GM12878 (cell line): ENCODE measurements at regions not wholly inside any gene's neighbourhood (a gene's known extent, or its start where the extent isn't known, plus 50 kb on each side); places are given as distances from the start of the nearest gene placed in this dataset.

ENCODE experiments used
- ATAC-seq: fragments of 200-7000 bp; cut with Tn5 transposase; 3 replicates; pipeline ENCODE4 v1.9.1; 2020; ENCODE audit warnings: mild to moderate bottlenecking, moderate library complexity
- BruUV-seq: library from RNA; stranded (reverse); fragments of 400-500 nt; replicated peaks from 2 replicates; lab custom pipeline; 2021; lab: Mats Ljungman, UMichigan
- CTCF ChIA-PET: fragments of 300-600 bp; sonication (Branson Sonifier 250); formaldehyde crosslinking; extraction: SDS; loops from one replicate; lab custom pipeline; 2021; ENCODE audit warnings: inconsistent platforms; lab: Yijun Ruan, JAX
- POLR2A ChIA-PET: fragments of 350-600 bp; formaldehyde crosslinking; extraction: SDS; loops from one replicate; lab custom pipeline; 2021; ENCODE audit warnings: inconsistent platforms; lab: Charles Lee
- RAD21 ChIA-PET: fragments of 300-600 bp; sonication (Branson Sonifier 250); formaldehyde crosslinking; loops from one replicate; lab custom pipeline; 2023; ENCODE audit warnings: antibody characterized with exemption; ENCODE audit not compliant: unreplicated experiment; lab: Charles Lee
- SMC1A ChIA-PET: fragments of 300-600 bp; sonication (Branson Sonifier 250); formaldehyde crosslinking; loops from one replicate; lab custom pipeline; 2023; ENCODE audit not compliant: unreplicated experiment, uncharacterized antibody; lab: Charles Lee
- DNase-seq: peaks from one replicate; pipeline ENCODE4 v3.0.0-alpha.2; 2011; ENCODE audit warnings: low read depth, low spot score
- FAIRE-seq: peaks from 3 replicates; lab custom pipeline; 2011; peaks lifted over from hg19 to GRCh38; lab: Jason Lieb, UNC
- H2AFZ ChIP-seq: 2 replicates; pipeline ENCODE4 v1.6.0; 2011; ENCODE audit warnings: low read depth, low read length, control low read depth; ENCODE audit not compliant: control insufficient read depth
- H3K27ac ChIP-seq: 2 replicates; pipeline ENCODE4 v1.5.1; 2011; ENCODE audit warnings: control low read depth; ENCODE audit not compliant: control insufficient read depth, insufficient read depth
- H3K27me3 ChIP-seq, 2 experiments: replicated peaks in 1 of 2; 2 replicates each; pipeline versions ENCODE4 v1.6.0 to v1.6.1; 2011; ENCODE audit warnings: low read length in 1 of 2; ENCODE audit not compliant: control insufficient read depth in 2 of 2, insufficient read depth in 2 of 2
- H3K36me3 ChIP-seq, 2 experiments: 2 replicates each; pipeline ENCODE4 v1.5.1; 2011; ENCODE audit warnings: low read length in 1 of 2; ENCODE audit not compliant: control insufficient read depth in 2 of 2, insufficient read depth in 2 of 2
- H3K4me1 ChIP-seq: 2 replicates; pipeline ENCODE4 v1.6.1; 2011; ENCODE audit warnings: mild to moderate bottlenecking, low read length, moderate library complexity, mixed read lengths; ENCODE audit not compliant: control insufficient read depth, insufficient read depth
- H3K4me2 ChIP-seq: 2 replicates; pipeline ENCODE4 v1.6.0; 2011; ENCODE audit warnings: control low read depth; ENCODE audit not compliant: control insufficient read depth, insufficient read depth
- H3K4me3 ChIP-seq: fragments of 200-600 bp; sonication (generic); 2 replicates; pipeline ENCODE4 v1.5.1; 2016
- H3K79me2 ChIP-seq: 2 replicates; pipeline ENCODE4 v1.6.0; 2011; ENCODE audit warnings: low read length; ENCODE audit not compliant: control insufficient read depth, insufficient read depth
- H3K9ac ChIP-seq: 2 replicates; pipeline ENCODE4 v1.8.0; 2011; ENCODE audit warnings: low read length, control low read depth, mixed read lengths; ENCODE audit not compliant: control insufficient read depth, insufficient read depth
- H3K9me3 ChIP-seq: replicated peaks from 3 replicates; pipeline ENCODE4 v1.5.1; 2011; ENCODE audit warnings: mild to moderate bottlenecking, low read length; ENCODE audit not compliant: control insufficient read depth, insufficient read depth
- H4K20me1 ChIP-seq: 2 replicates; pipeline ENCODE4 v1.6.0; 2011; ENCODE audit not compliant: control insufficient read depth, insufficient read depth
- ATF7 ChIP-seq: fragments of 450-650 bp; IDR thresholded peaks from 2 replicates; pipeline ENCODE4 v1.6.1; 2016; ENCODE audit warnings: low read depth, mild to moderate bottlenecking
- BMI1 ChIP-seq: fragments of 450-650 bp; IDR thresholded peaks from 2 replicates; pipeline ENCODE4 v1.6.1; 2016; ENCODE audit warnings: mild to moderate bottlenecking, moderate library complexity, borderline replicate concordance
- CHD1 ChIP-seq: IDR thresholded peaks from 2 replicates; pipeline ENCODE4 v1.6.1; 2012; ENCODE audit warnings: low read depth, low read length, improper control_type of control experiment
- ESRRA ChIP-seq: IDR thresholded peaks from 2 replicates; pipeline ENCODE4 v1.6.1; 2012; ENCODE audit warnings: mild to moderate bottlenecking, low read length, improper control_type of control experiment
- GATAD2B ChIP-seq: fragments of 450-650 bp; conservative IDR thresholded peaks from 2 replicates; pipeline ENCODE4 v1.6.1; 2017; ENCODE audit warnings: low read depth, mild to moderate bottlenecking, moderate library complexity
- NR2F1 ChIP-seq: fragments of 450-650 bp; conservative IDR thresholded peaks from 2 replicates; pipeline ENCODE4 v1.6.1; 2017; ENCODE audit warnings: mild to moderate bottlenecking
- PKNOX1 ChIP-seq: fragments of 450-650 bp; IDR thresholded peaks from 2 replicates; pipeline ENCODE4 v1.6.1; 2016; ENCODE audit warnings: mild to moderate bottlenecking
- PML ChIP-seq: IDR thresholded peaks from 2 replicates; pipeline ENCODE4 v1.6.1; 2012; ENCODE audit warnings: low read length, inconsistent platforms
- RFX5 ChIP-seq: IDR thresholded peaks from 2 replicates; pipeline ENCODE4 v1.6.1; 2011; ENCODE audit warnings: low read depth, low read length, improper control_type of control experiment
- RUNX3 ChIP-seq: IDR thresholded peaks from 2 replicates; pipeline ENCODE4 v1.6.1; 2012; ENCODE audit warnings: low read length, inconsistent platforms
- SIN3A ChIP-seq: IDR thresholded peaks from 2 replicates; pipeline ENCODE4 v1.6.1; 2012; ENCODE audit warnings: low read depth, low read length, improper control_type of control experiment
- SMARCA5 ChIP-seq: fragments of 450-650 bp; IDR thresholded peaks from 2 replicates; pipeline ENCODE4 v1.6.1; 2017; ENCODE audit warnings: mild to moderate bottlenecking
- TCF3 ChIP-seq: IDR thresholded peaks from 2 replicates; pipeline ENCODE4 v1.6.1; 2012; ENCODE audit warnings: low read depth, mild to moderate bottlenecking, low read length, borderline replicate concordance; ENCODE audit not compliant: insufficient read depth
- TCF7 ChIP-seq: IDR thresholded peaks from 2 replicates; pipeline ENCODE4 v1.6.1; 2014; ENCODE audit warnings: antibody characterized with exemption, borderline replicate concordance
- ZZZ3 ChIP-seq: IDR thresholded peaks from 2 replicates; pipeline ENCODE4 v1.6.1; 2011; ENCODE audit warnings: low read depth; ENCODE audit not compliant: control insufficient read depth, insufficient read length
- WGBS: methylation state at CpG from one replicate; pipeline ENCODE4 v1.1.6; 2016; ENCODE audit warnings: low lambda C conversion rate; ENCODE audit not compliant: insufficient replicate concordance, insufficient coverage; ENCODE audit errors: missing lambda C conversion rate; 5-methylcytosine and 5-hydroxymethylcytosine counted together
- in situ Hi-C: fragments of 300-500 bp; cut with MboI; formaldehyde crosslinking; loops from 9 replicates; pipeline ENCODE4 v1.14.3; 2018; ENCODE audit warnings: mixed read lengths
- intact Hi-C: fragments of 100-400 bp; cut with micrococcal nuclease; formaldehyde crosslinking; loops from one replicate; pipeline ENCODE4 v1.14.2; 2022; ENCODE audit not compliant: unreplicated experiment
- TF ChIP-seq, protein P1 (sequence below): fragments of 150-350 bp; IDR thresholded peaks from 2 replicates; pipeline ENCODE4 v1.6.1; 2014; ENCODE audit warnings: mild to moderate bottlenecking, low read depth, low read length

DNA sequence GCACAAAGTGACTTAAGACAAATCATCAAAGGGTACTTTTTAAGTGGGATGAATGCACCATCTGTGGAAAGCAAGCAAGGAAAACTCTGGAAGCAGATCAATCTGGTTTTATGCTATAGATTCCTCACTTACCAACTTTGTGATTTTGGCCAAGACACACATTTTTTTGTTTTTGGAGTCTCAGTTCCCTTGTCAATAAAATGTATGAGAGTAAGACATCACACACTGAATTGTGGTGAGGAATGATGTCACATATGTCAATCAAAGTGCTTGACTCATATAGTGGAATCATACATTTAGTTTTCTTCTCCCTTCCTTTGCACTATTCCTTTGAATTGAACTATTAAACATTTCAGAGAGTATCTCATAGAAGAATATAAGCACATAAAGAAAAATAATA is 620.5 kb upstream of the CITED2 start:
- no TSS peak for BruUV-seq
- Histone ChIP-seq H3K9ac (no peak overlapping the region), H3K4me3 (no peak overlapping the region), H2AFZ (no peak overlapping the region), H3K79me2 (no peaks in the 10 kb centered on the region), H3K4me1 (no peaks in the 10 kb centered on the region), H3K27ac (no peak overlapping the region), H3K36me3 (no peaks in the 10 kb centered on the region), H3K9me3 (no peaks in the 10 kb centered on the region), H3K4me2 (no peak overlapping the region), H4K20me1 (no peaks in the 10 kb centered on the region), H3K27me3 (no peaks in the 10 kb centered on the region)
- ATAC-seq: no peak
- RAD21 ChIA-PET: no interaction called here
- DNase-seq: no peak
- intact Hi-C loops: loop anchor here (5.0 kb wide), 1 partner anchor 113 kb away; no protein-coding TSS in a partner anchor
- TF ChIP-seq RUNX3 (peak; percentile 34; the same call in 1 of the 2 replicates), PKNOX1 (peak; percentile 43; the same call in 1 of the 2 replicates), TCF7 (no peak), ATF7 (peak; percentile 24; the same call in 1 of the 2 replicates)
- CTCF ChIA-PET: interaction anchor here (1.7 to 5.5 kb wide), 2 partner anchors 114 to 622 kb away, joined by 8 to 29 read pairs; no protein-coding TSS in a partner anchor
- in situ Hi-C loops: no loop called here
- POLR2A ChIA-PET: no interaction called here
- SMC1A ChIA-PET: interaction anchor here (2.4 to 3.8 kb wide), 2 partner anchors 113 to 624 kb away, joined by 19 to 37 read pairs; no protein-coding TSS in a partner anchor
- no peak for FAIRE-seq

- no peaks in the 10 kb centered on the region for H3K27me3 ChIP-seq
- in situ Hi-C loops (no loop called here), intact Hi-C loops (no loop called here)
- CTCF ChIA-PET: interaction anchor here (1.5 kb wide), 1 partner anchor 621 kb away, joined by 4 read pairs; no protein-coding TSS in a partner anchor
- no peaks in the 10 kb centered on the region for H3K4me1 ChIP-seq
- H3K27ac ChIP-seq: no peak overlapping the region
- DNase-seq (no peak), FAIRE-seq (no peak), ATAC-seq (no peak)
- H2AFZ ChIP-seq: no peak overlapping the region
- no peak overlapping the region for H3K4me2 ChIP-seq
- RAD21 ChIA-PET: no interaction called here
- H3K4me3 ChIP-seq: no peak overlapping the region
- H4K20me1 ChIP-seq: no peaks in the 10 kb centered on the region
- POLR2A ChIA-PET: no interaction called here
- H3K9me3 ChIP-seq: no peaks in the 10 kb centered on the region
- SMC1A ChIA-PET: interaction anchor here (1.5 kb wide), 1 partner anchor 111 kb away, joined by 4 read pairs; no protein-coding TSS in a partner anchor
- WGBS: 18% methylated on average over 8 of the region's 8 CpGs
- H3K9ac ChIP-seq: no peak overlapping the region
- no TSS peak for BruUV-seq
- no peaks in the 10 kb centered on the region for H3K79me2 ChIP-seq
- H3K36me3 ChIP-seq: no peaks in the 10 kb centered on the region
- TF ChIP-seq TCF3 (no peak), GATAD2B (no peak), ZZZ3 (no peak), NR2F1 (no peak), SMARCA5 (no peak), CHD1 (no peak), RFX5 (no peak), PML (no peak), SIN3A (no peak), BMI1 (no peak), ESRRA (no peak)
- TF ChIP-seq, protein P1, sequence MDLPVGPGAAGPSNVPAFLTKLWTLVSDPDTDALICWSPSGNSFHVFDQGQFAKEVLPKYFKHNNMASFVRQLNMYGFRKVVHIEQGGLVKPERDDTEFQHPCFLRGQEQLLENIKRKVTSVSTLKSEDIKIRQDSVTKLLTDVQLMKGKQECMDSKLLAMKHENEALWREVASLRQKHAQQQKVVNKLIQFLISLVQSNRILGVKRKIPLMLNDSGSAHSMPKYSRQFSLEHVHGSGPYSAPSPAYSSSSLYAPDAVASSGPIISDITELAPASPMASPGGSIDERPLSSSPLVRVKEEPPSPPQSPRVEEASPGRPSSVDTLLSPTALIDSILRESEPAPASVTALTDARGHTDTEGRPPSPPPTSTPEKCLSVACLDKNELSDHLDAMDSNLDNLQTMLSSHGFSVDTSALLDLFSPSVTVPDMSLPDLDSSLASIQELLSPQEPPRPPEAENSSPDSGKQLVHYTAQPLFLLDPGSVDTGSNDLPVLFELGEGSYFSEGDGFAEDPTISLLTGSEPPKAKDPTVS: no peak
These were observed 616.5 kb upstream of the CITED2 start for GRCh38 chr6:139990856-139991465.
